ACC112 (cell line): ENCODE measurements at regions not wholly inside any gene's neighbourhood (a gene's known extent, or its start where the extent isn't known, plus 50 kb on each side); places are given as distances from the start of the nearest gene placed in this dataset.

Experiments
- H2AFZ ChIP-seq: fragments of 200-600 bp; sonication (generic); one replicate; pipeline ENCODE4 v1.6.0; 2017; ENCODE audit warnings: antibody characterized with exemption, low read length; ENCODE audit not compliant: unreplicated experiment
- H3K27ac ChIP-seq: fragments of 200-600 bp; sonication (generic); 2 replicates; pipeline ENCODE4 v1.5.1; 2014; ENCODE audit warnings: low read depth, mild to moderate bottlenecking, antibody characterized with exemption, low read length, moderate library complexity
- H3K27me3 ChIP-seq: fragments of 200-600 bp; sonication (generic); 2 replicates; pipeline ENCODE4 v1.6.1; 2014; ENCODE audit warnings: mild to moderate bottlenecking, antibody characterized with exemption, low read length, moderate library complexity, mixed read lengths; ENCODE audit not compliant: insufficient read depth
- H3K36me3 ChIP-seq: fragments of 200-600 bp; sonication (generic); 2 replicates; pipeline ENCODE4 v1.6.1; 2016; ENCODE audit warnings: mild to moderate bottlenecking, antibody characterized with exemption, low read length, moderate library complexity, mixed read lengths; ENCODE audit not compliant: insufficient read depth
- H3K4me1 ChIP-seq: fragments of 200-600 bp; sonication (generic); one replicate; pipeline ENCODE4 v1.6.1; 2016; ENCODE audit warnings: low read length, mixed read lengths; ENCODE audit not compliant: insufficient read depth, unreplicated experiment, control insufficient read depth
- H3K4me3 ChIP-seq: fragments of 200-600 bp; sonication (generic); 2 replicates; pipeline ENCODE4 v1.5.1; 2014; ENCODE audit warnings: mild to moderate bottlenecking, low read depth, low read length
- H3K79me2 ChIP-seq: fragments of 200-600 bp; sonication (generic); one replicate; pipeline ENCODE4 v1.6.0; 2016; ENCODE audit warnings: low read length; ENCODE audit not compliant: control insufficient read depth, unreplicated experiment, insufficient read depth

- peaks cover 9% of the 10 kb centered on the region; the same call in 1 of the 2 replicates for H3K27me3 ChIP-seq
- no peak overlapping the region for H3K27ac ChIP-seq
- H2AFZ ChIP-seq, result no peak overlapping the region
- H3K4me3 ChIP-seq, result no peak overlapping the region
- no peaks in the 10 kb centered on the region for H3K4me1 ChIP-seq
- H3K36me3 ChIP-seq, result no peaks in the 10 kb centered on the region
- H3K79me2 ChIP-seq, result no peaks in the 10 kb centered on the region
Observed at GRCh38 chr18:45374878-45375630, 240.2 kb upstream of the SLC14A2 start.

DNA sequence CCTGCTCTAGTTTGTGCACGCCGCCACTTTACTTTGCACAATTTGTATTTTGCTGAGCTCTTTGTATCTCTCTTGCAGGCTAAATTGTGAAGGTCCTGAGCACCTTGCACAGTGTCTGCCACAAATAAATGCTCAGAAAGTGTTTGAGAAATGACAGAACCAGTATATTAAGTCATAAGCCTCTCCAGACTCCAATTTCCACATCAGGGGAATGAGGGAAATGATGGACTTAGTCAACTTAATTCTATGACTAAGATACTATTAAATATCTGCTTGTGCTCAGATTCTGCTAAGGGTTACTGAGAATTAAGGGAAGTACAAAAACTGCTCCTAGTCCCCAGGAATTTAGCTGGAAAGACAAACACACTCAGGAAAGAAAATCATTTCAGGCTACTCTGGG, 239.1 kb upstream of the SLC14A2 start:
- Histone ChIP-seq H3K79me2 (no peaks in the 10 kb centered on the region), H3K4me3 (no peak overlapping the region), H2AFZ (no peak overlapping the region), H3K4me1 (no peaks in the 10 kb centered on the region), H3K36me3 (no peaks in the 10 kb centered on the region), H3K27me3 (peaks cover 9% of the 10 kb centered on the region; the same call in 1 of the 2 replicates), H3K27ac (no peak overlapping the region)

- no peaks in the 10 kb centered on the region for H3K4me1 ChIP-seq
- no peak overlapping the region for H3K4me3 ChIP-seq
- no peaks in the 10 kb centered on the region for H3K79me2 ChIP-seq
- H3K27me3 ChIP-seq, result peaks cover 9% of the 10 kb centered on the region; the same call in 1 of the 2 replicates
- no peak overlapping the region for H3K27ac ChIP-seq
- no peaks in the 10 kb centered on the region for H3K36me3 ChIP-seq
- no peak overlapping the region for H2AFZ ChIP-seq
Observed at GRCh38 chr18:45378308-45378707, 237.0 kb upstream of the SLC14A2 start.

- H3K4me1 ChIP-seq, result no peaks in the 10 kb centered on the region
- H3K27ac ChIP-seq, result no peak overlapping the region
- H3K36me3 ChIP-seq, result no peaks in the 10 kb centered on the region
- H3K27me3 ChIP-seq, result peaks cover 9% of the 10 kb centered on the region; the same call in 1 of the 2 replicates
- H2AFZ ChIP-seq, result no peak overlapping the region
- H3K79me2 ChIP-seq, result no peaks in the 10 kb centered on the region
- no peak overlapping the region for H3K4me3 ChIP-seq
Observed at GRCh38 chr18:45378933-45379332, 236.3 kb upstream of the SLC14A2 start.

GRCh38 chr18:45379903-45380302, 235.4 kb upstream of the SLC14A2 start:
- Histone ChIP-seq H3K27ac (no peak overlapping the region), H3K4me1 (peaks cover 4% of the 10 kb centered on the region), H3K27me3 (peaks cover 13% of the 10 kb centered on the region), H3K79me2 (no peaks in the 10 kb centered on the region), H3K4me3 (no peak overlapping the region), H3K36me3 (no peaks in the 10 kb centered on the region), H2AFZ (no peak overlapping the region)

DNA sequence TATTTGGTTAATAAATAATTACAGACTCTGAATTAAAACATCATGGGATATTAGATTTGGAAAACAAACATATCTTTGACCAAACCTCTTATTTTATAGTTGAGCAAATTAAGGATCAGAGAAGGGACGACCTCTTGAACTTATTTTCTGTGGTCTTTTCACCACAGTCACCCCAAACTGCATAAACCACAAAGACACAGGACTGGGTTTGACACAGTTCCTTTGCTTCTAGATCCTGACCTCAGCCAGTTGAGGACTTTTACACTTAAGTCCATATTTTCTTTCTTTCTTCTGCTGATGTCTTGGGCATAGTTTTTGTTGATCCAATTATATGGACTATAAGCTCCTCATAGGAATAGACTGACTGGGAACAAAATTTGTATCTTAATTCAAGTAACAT, 234.0 kb upstream of the SLC14A2 start:
- Histone ChIP-seq H3K27me3 (peaks cover 16% of the 10 kb centered on the region), H3K79me2 (no peaks in the 10 kb centered on the region), H3K36me3 (no peaks in the 10 kb centered on the region), H3K27ac (no peak overlapping the region), H2AFZ (no peak overlapping the region), H3K4me3 (no peak overlapping the region), H3K4me1 (peaks cover 4% of the 10 kb centered on the region)

DNA sequence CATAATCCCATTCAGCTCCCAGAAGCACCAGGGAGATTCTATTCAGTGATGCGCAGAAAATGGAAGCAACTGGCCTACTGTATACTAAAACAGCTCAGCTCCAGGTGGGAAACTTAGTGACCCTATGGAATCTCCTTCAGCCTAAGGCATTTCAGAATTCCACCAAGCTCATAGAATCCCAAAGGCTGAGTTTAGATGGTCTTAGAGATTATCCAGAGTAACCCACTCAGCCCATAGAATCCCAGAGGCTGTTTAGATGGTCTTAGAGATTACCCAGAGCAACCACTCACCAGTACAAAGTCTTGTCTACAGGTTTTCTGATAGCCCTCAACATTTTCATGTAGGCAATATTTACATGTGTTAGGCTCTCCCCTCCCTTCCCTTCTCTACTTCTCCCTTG, 232.0 kb upstream of the SLC14A2 start:
- Histone ChIP-seq H3K4me3 (no peak overlapping the region), H3K27me3 (peaks cover 7% of the 10 kb centered on the region), H3K36me3 (no peaks in the 10 kb centered on the region), H2AFZ (no peak overlapping the region), H3K4me1 (peaks cover 4% of the 10 kb centered on the region), H3K27ac (no peak overlapping the region), H3K79me2 (no peaks in the 10 kb centered on the region)

DNA sequence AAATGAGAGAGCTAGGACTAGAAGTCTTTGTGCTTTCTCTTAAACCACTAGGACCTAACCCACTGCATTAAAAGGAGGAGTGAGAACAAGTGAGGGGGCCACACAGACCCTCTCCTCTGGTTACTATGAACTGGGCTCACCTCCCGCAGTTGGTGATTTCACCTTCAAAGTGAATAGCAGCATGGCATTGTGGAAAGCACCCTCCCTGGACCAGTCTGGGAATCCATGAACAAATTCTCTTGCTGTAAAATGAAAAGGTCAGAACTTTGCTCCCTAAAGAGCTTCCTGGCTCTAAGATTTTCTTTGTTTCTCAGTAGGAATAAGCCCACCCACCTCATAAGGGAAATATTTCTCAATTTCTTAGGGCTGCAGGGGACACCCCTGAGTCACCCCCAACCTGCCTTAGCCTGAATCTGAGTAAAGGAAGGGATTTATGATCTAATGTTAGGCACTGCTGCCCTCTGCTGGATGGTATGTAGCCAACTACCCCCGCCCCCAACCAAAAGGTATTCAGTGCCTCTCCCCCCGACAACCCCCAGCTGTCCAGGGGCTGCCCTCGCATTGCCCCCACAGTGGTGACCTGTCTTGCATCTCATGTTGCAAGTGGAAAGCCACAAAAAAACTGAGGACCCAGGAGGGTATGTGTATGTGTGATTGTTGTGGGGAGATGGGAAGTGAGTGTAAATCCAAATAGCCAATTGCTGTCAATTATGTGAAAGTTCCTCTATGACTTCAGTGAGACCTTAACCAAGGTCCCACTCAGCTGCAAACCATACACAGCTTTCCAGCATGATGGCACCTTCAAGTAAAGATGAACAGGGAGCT, 230.9 kb upstream of the SLC14A2 start:
- Histone ChIP-seq H3K27ac (no peak overlapping the region), H2AFZ (no peak overlapping the region), H3K4me1 (peaks cover 4% of the 10 kb centered on the region), H3K36me3 (no peaks in the 10 kb centered on the region), H3K27me3 (peaks cover 12% of the 10 kb centered on the region), H3K79me2 (no peaks in the 10 kb centered on the region), H3K4me3 (no peak overlapping the region)

GRCh38 chr18:45384962-45385315, 230.3 kb upstream of the SLC14A2 start:
- Histone ChIP-seq H3K4me1 (peaks cover 4% of the 10 kb centered on the region), H3K79me2 (no peaks in the 10 kb centered on the region), H3K27ac (no peak overlapping the region), H2AFZ (no peak overlapping the region), H3K36me3 (no peaks in the 10 kb centered on the region), H3K4me3 (no peak overlapping the region), H3K27me3 (peaks cover 17% of the 10 kb centered on the region)

DNA sequence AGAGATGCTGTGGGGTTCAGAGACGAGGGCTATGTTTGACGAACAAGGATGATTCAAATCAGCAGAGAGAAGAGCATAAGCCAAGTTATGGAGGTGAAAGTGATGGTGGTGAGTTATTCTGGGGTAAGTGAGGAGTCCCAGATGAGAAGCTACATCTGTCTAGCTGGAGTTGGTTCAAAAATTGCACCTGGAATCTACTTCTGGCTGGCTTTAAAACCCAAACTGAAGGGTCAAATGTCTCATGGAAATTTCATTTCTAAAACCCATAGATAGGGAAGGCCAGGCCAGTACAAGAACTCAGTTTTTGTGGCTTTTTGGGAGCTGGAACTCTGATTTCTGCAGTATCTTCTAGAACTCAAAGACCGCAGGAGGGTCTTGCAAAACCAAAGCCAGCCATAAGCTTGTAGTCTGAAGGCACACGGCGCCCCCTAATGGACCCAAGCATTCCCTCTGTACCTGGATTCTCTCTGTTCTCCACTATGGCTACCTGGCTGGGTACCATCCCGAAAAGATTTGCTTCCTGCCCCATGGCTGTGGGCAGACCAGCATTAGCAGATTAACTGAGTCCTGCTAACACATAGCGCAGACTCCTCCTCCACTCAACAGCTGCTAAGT, 229.1 kb upstream of the SLC14A2 start:
- Histone ChIP-seq H3K27me3 (peaks cover 17% of the 10 kb centered on the region), H3K36me3 (no peaks in the 10 kb centered on the region), H3K79me2 (no peaks in the 10 kb centered on the region), H3K27ac (no peak overlapping the region), H2AFZ (no peak overlapping the region), H3K4me1 (peaks cover 4% of the 10 kb centered on the region), H3K4me3 (no peak overlapping the region)
